ENCODE measurements at regions not wholly inside any gene's neighbourhood (a gene's known extent, or its start where the extent isn't known, plus 50 kb on each side); places are given as distances from the start of the nearest gene placed in this dataset.

- Histone ChIP-seq H3K36me3 (ENCODE audit: insufficient read depth, low read length) (no peaks in the 10 kb centered on the region), H3K4me2 (ENCODE audit: low read length) (no peak overlapping the region), H4K20me1 (ENCODE audit: insufficient read depth) (no peaks in the 10 kb centered on the region), H3K9ac (ENCODE audit: low read length) (no peak overlapping the region), H3K9me3 (ENCODE audit: low read length) (no peaks in the 10 kb centered on the region), H3F3A (ENCODE audit: insufficient read depth, low read length, poor library complexity, severe bottlenecking) (no peaks in the 10 kb centered on the region), H2AFZ (ENCODE audit: low read depth, low read length) (no peak overlapping the region), H3K27me3 (ENCODE audit: insufficient read depth, low read depth, low read length) (no peaks in the 10 kb centered on the region), H3K9me2 (ENCODE audit: insufficient read depth, low read length) (no peaks in the 10 kb centered on the region), H3K79me2 (replicated peaks; ENCODE audit: insufficient read depth, low read length) (no peaks in the 10 kb centered on the region), H3K4me3 (ENCODE audit: low read length) (no peak overlapping the region), H3K27ac (ENCODE audit: low read length) (no peak overlapping the region)
- TF ChIP-seq CTCF (IDR thresholded peaks at IDR 0.05; ENCODE audit: poor library complexity, severe bottlenecking) (no peak), MXI1 (conservative IDR thresholded peaks at IDR 0.05; ENCODE audit: poor library complexity, severe bottlenecking) (no peak)
Measured at GRCh38 chr9:105072476-105072875, 144.5 kb upstream of the ABCA1 start.

GRCh38 chr9:105073147-105073546 is 145.2 kb upstream of the ABCA1 start:
- H3K9me2 ChIP-seq (ENCODE audit: insufficient read depth, low read length) = no peaks in the 10 kb centered on the region
- TF ChIP-seq POLR2AphosphoS5 (IDR thresholded peaks at IDR 0.05) (no peak), EP300 (conservative IDR thresholded peaks at IDR 0.05; ENCODE audit: poor library complexity, severe bottlenecking) (no peak), SMC3 (conservative IDR thresholded peaks at IDR 0.05; ENCODE audit: poor library complexity) (no peak), EZH2 (IDR thresholded peaks at IDR 0.05; ENCODE audit: borderline replicate concordance, insufficient read depth, low read length, poor library complexity, severe bottlenecking) (no peak)

GRCh38 chr9:105074491-105074890 is 146.5 kb upstream of the ABCA1 start:
- H4K20me1 ChIP-seq (ENCODE audit: insufficient read depth) = no peaks in the 10 kb centered on the region
- H3K4me2 ChIP-seq (ENCODE audit: low read length) = no peak overlapping the region
- no peaks in the 10 kb centered on the region for H3K9me2 ChIP-seq (ENCODE audit: insufficient read depth, low read length)
- H3K4me3 ChIP-seq (ENCODE audit: low read length) = no peak overlapping the region
- no peak overlapping the region for H3K9ac ChIP-seq (ENCODE audit: low read length)
- no peaks in the 10 kb centered on the region for H3K79me2 ChIP-seq (replicated peaks; ENCODE audit: insufficient read depth, low read length)
- H3F3A ChIP-seq (ENCODE audit: insufficient read depth, low read length, poor library complexity, severe bottlenecking) = no peaks in the 10 kb centered on the region
- no peaks in the 10 kb centered on the region for H3K27me3 ChIP-seq (ENCODE audit: insufficient read depth, low read depth, low read length)
- no peaks in the 10 kb centered on the region for H3K36me3 ChIP-seq (ENCODE audit: insufficient read depth, low read length)
- H2AFZ ChIP-seq (ENCODE audit: low read depth, low read length) = no peak overlapping the region
- no peak overlapping the region for H3K27ac ChIP-seq (ENCODE audit: low read length)
- H3K9me3 ChIP-seq (ENCODE audit: low read length) = no peaks in the 10 kb centered on the region
- TF ChIP-seq POLR2AphosphoS5 (IDR thresholded peaks at IDR 0.05) = no peak
- no peak for TF ChIP-seq MXI1 (conservative IDR thresholded peaks at IDR 0.05; ENCODE audit: poor library complexity, severe bottlenecking)
- no peak for TF ChIP-seq EP300 (conservative IDR thresholded peaks at IDR 0.05; ENCODE audit: poor library complexity, severe bottlenecking)
- TF ChIP-seq TAF1 (IDR thresholded peaks at IDR 0.05; ENCODE audit: low read depth) = no peak
- no peak for TF ChIP-seq SMC3 (conservative IDR thresholded peaks at IDR 0.05; ENCODE audit: poor library complexity)
- no peak for TF ChIP-seq REST (IDR thresholded peaks at IDR 0.05; ENCODE audit: borderline replicate concordance)

More at GRCh38 chr9:105073147-105073546, 145.2 kb upstream of the ABCA1 start:
- H3K36me3 ChIP-seq (ENCODE audit: insufficient read depth, low read length) = no peaks in the 10 kb centered on the region
- no peaks in the 10 kb centered on the region for H3K79me2 ChIP-seq (replicated peaks; ENCODE audit: insufficient read depth, low read length)
- no peaks in the 10 kb centered on the region for H3F3A ChIP-seq (ENCODE audit: insufficient read depth, low read length, poor library complexity, severe bottlenecking)
- no peaks in the 10 kb centered on the region for H3K9me3 ChIP-seq (ENCODE audit: low read length)
- H3K27me3 ChIP-seq (ENCODE audit: insufficient read depth, low read depth, low read length) = no peaks in the 10 kb centered on the region
- H3K9ac ChIP-seq (ENCODE audit: low read length) = no peak overlapping the region
- no peak overlapping the region for H2AFZ ChIP-seq (ENCODE audit: low read depth, low read length)
- H4K20me1 ChIP-seq (ENCODE audit: insufficient read depth) = no peaks in the 10 kb centered on the region
- no peak overlapping the region for H3K4me2 ChIP-seq (ENCODE audit: low read length)
- no peak overlapping the region for H3K4me3 ChIP-seq (ENCODE audit: low read length)
- no peak overlapping the region for H3K27ac ChIP-seq (ENCODE audit: low read length)
